K562 (cell line): ENCODE measurements at regions not wholly inside any gene's neighbourhood (a gene's known extent, or its start where the extent isn't known, plus 50 kb on each side); places are given as distances from the start of the nearest gene placed in this dataset.

Experiments used
- ATAC-seq: fragments of 200-7000 bp; cut with Tn5 transposase; 3 replicates; pipeline ENCODE4 v1.9.1; 2020; ENCODE audit warnings: moderate library complexity
- BruUV-seq: library from RNA; stranded (reverse); fragments of 400-500 nt; replicated peaks from 2 replicates; lab custom pipeline; 2021; lab: Mats Ljungman, UMichigan
- CTCF ChIA-PET: fragments of 300-600 bp; formaldehyde crosslinking; extraction: SDS; loops from one replicate; lab custom pipeline; 2021; ENCODE audit warnings: low intra/inter-chr PET ratio; lab: Yijun Ruan, JAX
- POLR2A ChIA-PET: fragments of 300-600, 350-650 bp; sonication (Branson Sonifier 250); formaldehyde crosslinking; extraction: SDS; loops from one replicate; lab custom pipeline; 2021; ENCODE audit warnings: antibody characterized with exemption, inconsistent platforms; lab: Yijun Ruan, JAX
- DNase-seq, 4 experiments: peaks; one replicate each; pipeline versions ENCODE4 v3.0.0 to v3.0.0-alpha.2; 2011 to 2018; ENCODE audit warnings: low spot score in 3 of 4, mixed read lengths in 3 of 4; ENCODE audit errors: extremely low read depth in 1 of 4
- FAIRE-seq: peaks from 2 replicates; lab custom pipeline; 2011; peaks lifted over from hg19 to GRCh38; lab: Jason Lieb, UNC
- H2AFZ ChIP-seq: 2 replicates; pipeline ENCODE4 v1.6.0; 2011; ENCODE audit warnings: low read depth, low read length, control low read depth, inconsistent platforms
- H3K27ac ChIP-seq: fragments of 200-600 bp; 3 replicates; pipeline ENCODE4 v1.8.0; 2011; ENCODE audit warnings: low read depth, mild to moderate bottlenecking, control low read depth, inconsistent platforms, low read length, moderate library complexity, mixed read lengths; ENCODE audit errors: extremely low read depth
- H3K27me3 ChIP-seq, 2 experiments: fragments of 300-600 bp in 1 of 2; 2 replicates in 1 of 2; 3 replicates in 1 of 2; pipeline versions ENCODE4 v1.6.0 to v1.8.0; 2011; ENCODE audit warnings: inconsistent platforms in 2 of 2, low read length in 2 of 2, mild to moderate bottlenecking in 1 of 2, mixed read lengths in 1 of 2, moderate library complexity in 1 of 2; ENCODE audit not compliant: control insufficient read depth in 2 of 2, insufficient read depth in 2 of 2
- H3K36me3 ChIP-seq: fragments of 300-600 bp; 3 replicates; pipeline ENCODE4 v1.8.0; 2011; ENCODE audit warnings: mild to moderate bottlenecking, low read length, inconsistent platforms; ENCODE audit not compliant: control insufficient read depth, insufficient read depth
- H3K4me1 ChIP-seq, 2 experiments: fragments of 200-600 bp in 1 of 2; replicated peaks in 1 of 2; 2 replicates in 1 of 2; 3 replicates in 1 of 2; pipeline versions ENCODE4 v1.5.1 to v1.8.0; 2011; ENCODE audit warnings: inconsistent platforms in 2 of 2, low read length in 2 of 2, mild to moderate bottlenecking in 1 of 2, mixed read lengths in 1 of 2, moderate library complexity in 1 of 2; ENCODE audit not compliant: control insufficient read depth in 2 of 2, insufficient read depth in 2 of 2
- H3K4me2 ChIP-seq: 2 replicates; pipeline ENCODE4 v1.6.1; 2011; ENCODE audit warnings: low read length, control low read depth, inconsistent platforms, mixed read lengths; ENCODE audit not compliant: insufficient read depth
- H3K4me3 ChIP-seq: fragments of 200-600 bp; sonication (generic), shearing (Covaris generic); 2 replicates; pipeline ENCODE4 v1.5.1; 2016; ENCODE audit warnings: control low read depth, inconsistent platforms
- H3K79me2 ChIP-seq: fragments of 200-600 bp; 3 replicates; pipeline ENCODE4 v1.8.0; 2011; ENCODE audit warnings: low read length, inconsistent platforms; ENCODE audit not compliant: control insufficient read depth, insufficient read depth
- H3K9ac ChIP-seq, 2 experiments: 2 replicates each; pipeline versions ENCODE4 v1.6.0 to v1.6.1; 2011; ENCODE audit warnings: low read depth in 2 of 2, low read length in 2 of 2, control low read depth in 1 of 2, inconsistent platforms in 1 of 2, mild to moderate bottlenecking in 1 of 2, mixed read lengths in 1 of 2; ENCODE audit not compliant: insufficient read depth in 1 of 2
- H3K9me1 ChIP-seq: one replicate; pipeline ENCODE4 v1.6.0; 2011; ENCODE audit warnings: inconsistent platforms, mild to moderate bottlenecking, low read length, moderate library complexity; ENCODE audit not compliant: control insufficient read depth, insufficient read depth
- H3K9me3 ChIP-seq: replicated peaks from 2 replicates; pipeline ENCODE4 v1.5.1; 2011; ENCODE audit warnings: low read depth, low read length, inconsistent platforms; ENCODE audit not compliant: control insufficient read depth, insufficient read depth
- H4K20me1 ChIP-seq: replicated peaks from 2 replicates; pipeline ENCODE4 v1.6.1; 2011; ENCODE audit warnings: low read length, inconsistent platforms, mixed read lengths; ENCODE audit not compliant: control insufficient read depth, insufficient read depth
- AFF4 ChIP-seq: sonication (generic); formaldehyde crosslinking; IDR thresholded peaks from 2 replicates; pipeline ENCODE4 v1.8.0; 2023; ENCODE audit warnings: mild to moderate bottlenecking, missing genetic modification reagents
- CBX5 ChIP-seq: IDR thresholded peaks from 2 replicates; pipeline ENCODE4 v1.6.1; 2014; ENCODE audit warnings: low read depth, borderline replicate concordance
- ELF2 ChIP-seq: fragments of 250-450 bp; sonication (Bioruptor Pico); IDR thresholded peaks from 2 replicates; pipeline ENCODE4 v1.5.0; 2021; ENCODE audit warnings: mild to moderate bottlenecking
- GABPA ChIP-seq: fragments of 200-800 bp; sonication (Bioruptor generic); conservative IDR thresholded peaks from 2 replicates; pipeline ENCODE4 v1.6.1; 2016; ENCODE audit warnings: low read depth, missing genetic modification characterization, missing compliant biosample characterization
- HDGF ChIP-seq: fragments of 450-650 bp; IDR thresholded peaks from 2 replicates; pipeline ENCODE4 v1.6.1; 2016
- HIVEP1 ChIP-seq: fragments of 250-450 bp; sonication (Bioruptor Pico); IDR thresholded peaks from 2 replicates; pipeline ENCODE4 v1.4.0; 2020; ENCODE audit warnings: mild to moderate bottlenecking
- KDM4B ChIP-seq, 2 experiments: fragments of 450-650 bp in 1 of 2; sonication (generic) in 1 of 2; IDR thresholded peaks; 2 replicates each; pipeline ENCODE4 v1.6.1; 2016 to 2017; ENCODE audit warnings: borderline replicate concordance in 2 of 2, antibody characterized with exemption in 1 of 2, low read depth in 1 of 2, mild to moderate bottlenecking in 1 of 2
- KDM5B ChIP-seq: fragments of 200-600 bp; sonication (generic); IDR thresholded peaks from 2 replicates; pipeline ENCODE4 v1.6.1; 2012; ENCODE audit warnings: low read depth, mild to moderate bottlenecking, moderate library complexity, low read length, control low read depth, inconsistent platforms; ENCODE audit not compliant: insufficient replicate concordance
- MXI1 ChIP-seq: IDR thresholded peaks from 2 replicates; pipeline ENCODE4 v1.6.1; 2011; ENCODE audit warnings: low read depth, mild to moderate bottlenecking, improper control_type of control experiment, low read length
- NCOA4 ChIP-seq: fragments of 450-650 bp; IDR thresholded peaks from 2 replicates; pipeline ENCODE4 v1.6.1; 2018; ENCODE audit warnings: mild to moderate bottlenecking; ENCODE audit not compliant: partially characterized antibody
- NR3C1 ChIP-seq: sonication (generic); formaldehyde crosslinking; IDR thresholded peaks from 2 replicates; pipeline ENCODE4 v1.8.1; 2022; ENCODE audit warnings: missing genetic modification reagents
- POLR2AphosphoS2 ChIP-seq: IDR thresholded peaks from 2 replicates; pipeline ENCODE4 v1.6.1; 2012; ENCODE audit warnings: low read length, improper control_type of control experiment
- POLR2H ChIP-seq: IDR thresholded peaks from 2 replicates; pipeline ENCODE4 v1.6.1; 2016; ENCODE audit warnings: missing genetic modification characterization, low read depth, mild to moderate bottlenecking, control low read depth, missing compliant biosample characterization, moderate library complexity
- RERE ChIP-seq: sonication (generic); formaldehyde crosslinking; IDR thresholded peaks from 2 replicates; pipeline ENCODE4 v1.8.0; 2023; ENCODE audit warnings: missing genetic modification reagents, mild to moderate bottlenecking, borderline replicate concordance
- SOX6 ChIP-seq: fragments of 450-650 bp; IDR thresholded peaks from 2 replicates; pipeline ENCODE4 v1.6.1; 2014; ENCODE audit warnings: mild to moderate bottlenecking
- TARDBP ChIP-seq: fragments of 450-650 bp; IDR thresholded peaks from 2 replicates; pipeline ENCODE4 v1.6.1; 2016
- ZKSCAN3 ChIP-seq: fragments of 250-450 bp; sonication (Bioruptor Pico); IDR thresholded peaks from 2 replicates; pipeline ENCODE4 v1.4.0; 2020
- WGBS: fragments of 100-300 bp; shearing (Covaris generic); methylation state at CpG from one replicate; pipeline ENCODE4 v1.1.6; 2016; ENCODE audit warnings: low coverage, mixed read lengths; ENCODE audit not compliant: insufficient coverage; ENCODE audit errors: missing lambda C conversion rate; 5-methylcytosine and 5-hydroxymethylcytosine counted together
- in situ Hi-C: fragments of 300-500 bp; cut with MboI; formaldehyde crosslinking; loops from 4 replicates; pipeline ENCODE4 v1.15.0; 2018; ENCODE audit warnings: inconsistent platforms, mixed read lengths
- intact Hi-C: fragments of 100-400 bp; cut with micrococcal nuclease; formaldehyde crosslinking; loops from 2 replicates; pipeline ENCODE4 v1.14.2; 2022

GRCh38 chr9:88724331-88724730, 189.4 kb downstream of the NXNL2 start:
- H3K27ac ChIP-seq = no peak overlapping the region
- no TSS peak for BruUV-seq
- H3K9ac ChIP-seq = no peak overlapping the region
- no peak overlapping the region for H3K4me2 ChIP-seq
- H3K9me3 ChIP-seq = no peaks in the 10 kb centered on the region
- H3K36me3 ChIP-seq = no peaks in the 10 kb centered on the region
- no peaks in the 10 kb centered on the region for H3K27me3 ChIP-seq
- H3K79me2 ChIP-seq = no peaks in the 10 kb centered on the region
- no peaks in the 10 kb centered on the region for H4K20me1 ChIP-seq
- POLR2A ChIA-PET = no interaction called here
- intact Hi-C loops (no loop called here), in situ Hi-C loops (no loop called here)
- no peak overlapping the region for H3K4me3 ChIP-seq
- no peak overlapping the region for H2AFZ ChIP-seq
- DNase-seq = no peak
- no peaks in the 10 kb centered on the region for H3K4me1 ChIP-seq
- ATAC-seq = no peak
- H3K9me1 ChIP-seq = no peaks in the 10 kb centered on the region
- no peak for FAIRE-seq
- CTCF ChIA-PET = no interaction called here
- WGBS = 8% methylated on average over 5 of the region's 5 CpGs
- no peak for TF ChIP-seq SOX6
- no peak for TF ChIP-seq ZKSCAN3 (CRISPR knock-in tag)
- no peak for TF ChIP-seq MXI1
- TF ChIP-seq AFF4 (CRISPR knock-in tag) = no peak
- TF ChIP-seq KDM5B = no peak
- no peak for TF ChIP-seq GABPA
- no peak for TF ChIP-seq POLR2AphosphoS2
- TF ChIP-seq HIVEP1 (CRISPR knock-in tag) = no peak
- no peak for TF ChIP-seq CBX5
- no peak for TF ChIP-seq RERE
- TF ChIP-seq POLR2H = no peak
- no peak for TF ChIP-seq ELF2 (CRISPR knock-in tag)
- TF ChIP-seq NR3C1 = no peak
- TF ChIP-seq HDGF = no peak
- TF ChIP-seq NCOA4 = no peak
- no peak for TF ChIP-seq TARDBP
- no peak for TF ChIP-seq KDM4B (IDR thresholded peaks at IDR 0.05; ENCODE audit: borderline replicate concordance in 2 of 2, low read depth in 1 of 2)
